GOT3 (cell line): ENCODE measurements at regions not wholly inside any gene's neighbourhood (a gene's known extent, or its start where the extent isn't known, plus 50 kb on each side); places are given as distances from the start of the nearest gene placed in this dataset.
"Not testable (repeated sequence)": the region's sequence is repeated elsewhere in the genome, so short reads cannot be mapped to it uniquely, and the experiment has no call there.

Experiments used
- DNase-seq: peaks from one replicate; lab custom pipeline; 2025; ENCODE audit warnings: mixed read lengths; lab: John Stamatoyannopoulos, UW

DNA sequence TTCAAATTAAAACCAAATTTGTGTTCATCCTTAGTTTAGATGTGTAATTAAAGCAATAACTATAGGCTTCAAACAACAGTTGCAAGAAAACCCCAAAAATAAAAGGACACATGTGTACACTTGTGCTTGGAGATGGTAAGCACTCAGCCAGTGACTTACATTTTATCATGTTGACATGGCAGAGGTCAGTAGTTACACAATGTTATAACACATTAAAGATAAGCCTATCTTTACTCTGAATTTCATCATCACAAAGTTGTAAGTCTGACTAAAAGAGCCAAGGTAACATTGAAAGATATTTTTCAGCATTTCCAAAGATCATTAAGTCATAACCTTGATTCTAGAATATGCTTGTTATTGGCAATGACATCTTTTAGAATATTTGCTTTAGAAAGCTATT is 98.5 kb upstream of the PNPLA4 start:
- no peak for DNase-seq

DNA sequence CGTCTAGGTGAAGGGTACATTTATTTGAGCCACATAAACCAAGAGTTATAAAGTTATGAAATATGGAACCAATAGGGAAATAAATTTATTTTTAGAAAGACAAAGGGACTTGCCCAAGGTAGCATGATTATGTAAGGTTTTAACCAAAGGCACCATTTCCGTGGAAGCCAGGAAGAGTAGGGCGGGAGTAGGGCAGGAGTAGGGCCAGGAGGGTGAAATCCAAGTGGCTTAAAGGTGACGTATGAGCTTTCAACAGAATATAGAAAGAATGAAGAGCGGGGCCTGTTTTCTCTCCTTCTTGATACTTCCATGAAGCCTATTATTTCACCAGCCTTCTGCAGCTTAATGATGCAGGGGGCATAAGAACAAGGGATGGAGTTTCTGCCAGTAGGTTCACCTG is 91.7 kb upstream of the PNPLA4 start:
- no peak for DNase-seq

- DNase-seq: no peak
Observed at GRCh38 chrX:8010105-8010504, 82.9 kb upstream of the PNPLA4 start.

DNA sequence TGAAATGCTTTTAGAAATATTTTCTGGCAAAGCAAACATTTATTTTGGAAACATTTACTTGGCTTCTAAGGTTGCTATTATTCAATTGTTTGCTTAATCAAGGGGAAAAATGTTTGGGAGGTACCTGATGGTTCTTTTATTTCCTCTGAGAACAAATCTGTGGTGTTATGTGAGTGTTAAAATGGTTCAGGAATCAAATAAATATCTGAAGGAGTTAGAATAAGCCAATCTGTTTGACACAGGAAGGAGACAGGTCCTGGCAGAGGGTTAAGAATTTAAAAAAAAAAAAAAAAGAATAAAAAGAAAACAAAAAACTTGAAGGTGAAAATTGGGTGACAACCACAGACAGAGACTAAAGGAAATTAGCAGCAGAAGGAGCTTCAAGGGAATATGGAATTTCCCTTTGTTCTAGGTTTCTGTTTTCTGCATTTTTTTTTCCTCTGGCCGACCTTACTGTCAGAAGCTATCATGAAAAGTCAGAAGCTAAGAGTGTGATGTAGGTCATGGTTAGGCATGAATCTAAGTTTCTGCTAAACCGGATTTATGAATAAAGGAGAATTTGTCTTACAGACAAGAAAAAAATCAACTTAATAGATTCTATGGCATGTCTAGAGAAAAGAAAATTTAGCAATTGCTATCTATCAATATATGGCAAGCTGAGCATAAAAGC is 78.6 kb upstream of the PNPLA4 start:
- DNase-seq: no peak

GRCh38 chrX:8003147-8003883 is 76.1 kb upstream of the PNPLA4 start:
- DNase-seq: no peak

DNA sequence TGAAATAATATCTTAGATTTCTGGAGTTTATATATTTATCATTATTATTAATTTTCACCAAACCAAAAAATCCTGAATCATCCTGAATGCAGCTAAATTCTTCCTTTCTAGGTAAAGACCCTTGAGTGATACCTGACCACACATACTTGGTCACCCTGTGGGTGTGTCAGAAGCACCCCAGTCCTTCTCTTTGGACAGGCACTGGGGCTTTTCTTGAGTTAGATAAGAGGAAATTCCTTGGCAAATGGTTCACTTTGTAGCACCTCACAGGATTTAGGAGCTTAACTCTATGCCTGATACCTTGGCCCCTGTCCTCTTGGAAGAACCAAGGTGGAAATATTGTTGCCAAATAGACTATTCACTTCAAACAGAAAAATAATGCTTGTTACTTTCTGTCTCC is 69.6 kb upstream of the PNPLA4 start:
- no peak for DNase-seq

DNA sequence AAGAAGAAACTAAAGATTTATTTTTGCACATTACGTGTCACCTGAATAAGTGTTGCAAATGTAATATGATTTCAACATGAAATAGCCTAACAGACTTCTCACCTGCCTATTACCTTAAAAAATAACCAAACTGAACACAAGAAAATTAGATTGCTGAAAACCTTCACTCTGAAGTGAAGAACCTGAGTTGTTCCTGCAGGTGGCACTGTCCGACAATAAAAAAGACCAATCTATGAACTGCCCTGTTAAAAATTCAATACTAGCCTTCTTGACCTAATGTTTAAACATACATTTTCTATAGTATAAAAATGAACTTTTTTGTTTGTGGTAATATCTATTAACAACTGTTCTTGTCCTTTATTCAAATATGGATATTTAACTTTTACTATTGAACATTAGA is 69.2 kb upstream of the PNPLA4 start:
- no peak for DNase-seq

DNA sequence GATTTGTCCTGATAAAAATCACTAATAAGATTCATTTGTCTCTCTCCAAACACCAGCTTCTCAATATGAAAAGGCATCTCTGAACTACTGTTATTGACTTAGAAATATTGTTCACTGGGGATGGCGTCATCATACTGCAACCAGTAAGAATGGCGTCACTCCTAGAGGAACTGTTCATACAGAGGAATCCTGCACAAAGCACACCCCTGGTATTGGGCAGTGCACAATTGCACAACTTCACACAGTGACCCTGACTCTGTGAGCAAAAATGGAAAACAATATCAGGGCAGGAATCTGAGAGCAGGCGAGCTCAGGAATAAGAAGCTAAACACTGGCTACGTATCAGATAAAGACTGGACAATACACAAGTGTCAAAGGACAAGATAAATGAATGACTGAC is 66.7 kb upstream of the PNPLA4 start:
- DNase-seq: no peak

- peak; percentile 24 for DNase-seq
Observed at GRCh38 chrX:7988013-7988759, 61.0 kb upstream of the PNPLA4 start.

DNA sequence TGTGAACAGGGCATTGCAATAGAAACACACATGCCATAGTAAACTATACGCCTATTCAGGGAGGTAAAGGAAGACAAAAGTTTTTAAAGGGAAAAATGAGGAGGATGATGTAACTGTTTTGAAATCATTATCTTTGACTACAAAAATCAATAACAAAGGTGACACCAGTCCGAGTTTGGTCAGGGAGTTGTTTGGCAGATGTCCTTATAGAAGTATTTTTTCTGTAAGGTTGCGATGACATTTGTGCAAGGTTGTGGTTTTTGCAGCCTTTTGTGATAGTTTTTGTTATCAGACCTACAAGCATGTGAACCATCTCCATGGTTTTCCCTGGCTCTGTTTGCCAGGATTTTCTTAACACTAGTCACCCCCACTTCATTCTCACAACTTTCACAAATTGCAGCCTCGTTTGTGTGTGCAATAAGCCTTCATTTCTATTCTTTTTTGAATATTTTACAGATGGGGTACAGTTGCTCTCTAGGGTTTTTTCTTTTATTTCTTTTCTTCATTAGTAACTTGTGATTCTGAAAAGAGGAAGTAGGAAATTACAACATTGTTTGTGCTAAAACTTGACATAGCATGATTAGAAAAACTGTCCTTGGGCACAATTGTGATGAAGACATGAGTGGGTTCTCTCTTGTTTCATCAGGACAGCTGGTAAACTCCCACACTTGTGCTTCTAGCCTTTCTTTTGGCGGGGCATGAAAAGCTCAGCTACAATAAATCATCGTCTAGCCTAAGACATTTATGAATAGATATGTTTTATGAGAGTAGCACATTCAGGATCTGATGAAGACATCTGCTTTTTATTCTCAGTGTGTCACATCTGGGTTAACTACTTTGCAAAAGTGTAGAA is 60.2 kb upstream of the PNPLA4 start:
- no peak for DNase-seq

- DNase-seq: not testable (repeated sequence)
Observed at GRCh38 chrX:7986738-7987137, 59.5 kb upstream of the PNPLA4 start.

DNA sequence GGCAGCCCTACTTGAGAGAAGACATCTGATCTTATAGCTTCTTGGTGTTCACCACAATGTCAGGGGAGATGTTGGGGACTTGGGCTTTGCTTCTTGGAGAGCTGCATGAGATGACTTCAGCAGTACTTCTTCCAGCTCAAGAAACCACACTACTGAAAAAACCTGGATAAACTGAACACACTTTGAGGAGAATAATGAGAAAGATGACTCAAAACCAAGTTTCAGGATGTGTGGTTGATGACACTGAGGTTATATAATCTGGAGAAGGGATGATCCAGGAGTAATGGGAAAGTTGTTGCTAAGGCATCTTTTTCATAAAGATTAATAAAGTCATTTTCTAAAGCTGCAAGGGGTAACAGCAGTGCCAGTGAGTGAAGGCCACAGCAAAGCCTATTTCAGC is 58.4 kb upstream of the PNPLA4 start:
- no peak for DNase-seq

GRCh38 chrX:7983581-7983980 is 56.4 kb upstream of the PNPLA4 start:
- DNase-seq: no peak
